Trophoblast cell (in vitro differentiated cells and primary cell): ENCODE measurements at regions not wholly inside any gene's neighbourhood (a gene's known extent, or its start where the extent isn't known, plus 50 kb on each side); places are given as distances from the start of the nearest gene placed in this dataset.

Experiments used
- DNase-seq, 2 donors: peaks; one replicate each; pipeline ENCODE4 v3.0.0-alpha.2; 2016
- H2AFZ ChIP-seq: 2 replicates; pipeline ENCODE4 v1.6.1; 2013; ENCODE audit warnings: low read length, moderate library complexity, mild to moderate bottlenecking; ENCODE audit not compliant: insufficient read depth, poor library complexity
- H2AK5ac ChIP-seq: 2 replicates; pipeline ENCODE4 v1.6.1; 2013; ENCODE audit warnings: mild to moderate bottlenecking, low read length
- H2BK120ac ChIP-seq: 2 replicates; pipeline ENCODE4 v1.6.1; 2013; ENCODE audit warnings: low read length, mild to moderate bottlenecking, moderate library complexity; ENCODE audit not compliant: insufficient read depth, poor library complexity
- H2BK12ac ChIP-seq: 2 replicates; pipeline ENCODE4 v1.6.1; 2013; ENCODE audit warnings: mild to moderate bottlenecking, low read length, moderate library complexity
- H2BK5ac ChIP-seq: 2 replicates; pipeline ENCODE4 v1.6.1; 2013; ENCODE audit warnings: low read length, low read depth, moderate library complexity, mild to moderate bottlenecking; ENCODE audit not compliant: poor library complexity
- H3K14ac ChIP-seq: 2 replicates; pipeline ENCODE4 v1.6.1; 2013; ENCODE audit warnings: mild to moderate bottlenecking, low read length
- H3K18ac ChIP-seq: 2 replicates; pipeline ENCODE4 v1.6.1; 2013; ENCODE audit warnings: mild to moderate bottlenecking, low read length
- H3K23ac ChIP-seq: 2 replicates; pipeline ENCODE4 v1.6.1; 2013; ENCODE audit warnings: low read length
- H3K27ac ChIP-seq: 2 replicates; pipeline ENCODE4 v1.5.1; 2013; ENCODE audit warnings: low read depth, mild to moderate bottlenecking, inconsistent platforms, low read length, moderate library complexity
- H3K27me3 ChIP-seq: 2 replicates; pipeline ENCODE4 v1.6.1; 2013; ENCODE audit warnings: inconsistent platforms, mild to moderate bottlenecking, low read length, moderate library complexity; ENCODE audit not compliant: insufficient read depth
- H3K36me3 ChIP-seq, 2 experiments: 1 replicate in 1 of 2; 2 replicates in 1 of 2; pipeline ENCODE4 v1.6.1; 2013; ENCODE audit warnings: low read length in 2 of 2, mild to moderate bottlenecking in 2 of 2, moderate library complexity in 1 of 2; ENCODE audit not compliant: insufficient read depth in 2 of 2, control insufficient read depth in 1 of 2
- H3K4ac ChIP-seq: 2 replicates; pipeline ENCODE4 v1.6.1; 2013; ENCODE audit warnings: low read depth, mild to moderate bottlenecking, low read length, moderate library complexity
- H3K4me1 ChIP-seq, 2 experiments: 1 replicate in 1 of 2; 2 replicates in 1 of 2; pipeline ENCODE4 v1.6.1; 2013; ENCODE audit warnings: low read length in 2 of 2, mild to moderate bottlenecking in 2 of 2, moderate library complexity in 1 of 2; ENCODE audit not compliant: insufficient read depth in 2 of 2, control insufficient read depth in 1 of 2
- H3K4me2 ChIP-seq: 2 replicates; pipeline ENCODE4 v1.6.1; 2013; ENCODE audit warnings: inconsistent platforms, mild to moderate bottlenecking, low read length, moderate library complexity
- H3K4me3 ChIP-seq: 2 replicates; pipeline ENCODE4 v1.5.1; 2013; ENCODE audit warnings: mild to moderate bottlenecking, low read depth, low read length, inconsistent platforms
- H3K79me1 ChIP-seq: one replicate; pipeline ENCODE4 v1.6.1; 2013; ENCODE audit warnings: low read length
- H3K79me2 ChIP-seq: 2 replicates; pipeline ENCODE4 v1.6.1; 2013; ENCODE audit warnings: low read length, mild to moderate bottlenecking; ENCODE audit not compliant: control insufficient read depth, insufficient read depth, poor library complexity
- H3K9ac ChIP-seq: 2 replicates; pipeline ENCODE4 v1.6.1; 2013; ENCODE audit warnings: mild to moderate bottlenecking, low read length
- H3K9me3 ChIP-seq: 2 replicates; pipeline ENCODE4 v1.6.1; 2013; ENCODE audit warnings: low read depth, mild to moderate bottlenecking, control low read depth, inconsistent platforms, low read length; ENCODE audit not compliant: insufficient read depth
- H4K12ac ChIP-seq: 2 replicates; pipeline ENCODE4 v1.6.1; 2013; ENCODE audit warnings: low read depth, mild to moderate bottlenecking, low read length, moderate library complexity
- H4K8ac ChIP-seq: 2 replicates; pipeline ENCODE4 v1.6.1; 2013; ENCODE audit warnings: low read depth, mild to moderate bottlenecking, low read length, moderate library complexity
- H4K91ac ChIP-seq: one replicate; pipeline ENCODE4 v1.6.1; 2013; ENCODE audit warnings: low read depth, mild to moderate bottlenecking, low read length, moderate library complexity
- WGBS: extraction: QIAGEN DNeasy Blood & Tissue Kit; methylation state at CpG from one replicate; pipeline ENCODE4 v1.1.7; 2013; ENCODE audit warnings: missing lambda C conversion rate; ENCODE audit not compliant: insufficient read length, insufficient coverage; ENCODE audit errors: extremely low coverage; 5-methylcytosine and 5-hydroxymethylcytosine counted together

DNA sequence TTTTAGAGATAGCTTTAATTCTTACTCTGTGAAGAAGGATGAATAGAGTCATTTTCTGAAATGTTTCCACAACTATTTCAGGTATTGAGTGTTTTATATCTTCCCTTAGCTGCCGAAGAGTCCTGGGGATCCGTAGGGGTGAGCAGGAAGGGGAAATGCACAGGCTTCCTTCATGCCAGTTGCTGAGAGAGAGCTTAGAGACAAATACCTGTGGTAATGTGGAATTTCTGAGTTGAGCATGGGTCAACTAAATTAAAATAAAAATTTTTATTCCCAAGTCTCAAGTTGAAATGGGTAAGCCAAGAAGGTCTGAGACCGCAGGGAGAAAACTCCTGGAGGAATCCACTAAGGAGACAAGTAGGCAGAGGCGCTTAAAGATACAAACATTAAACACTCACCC is 185.7 kb downstream of the DAD1 start:
- no peak for DNase-seq
- H3K4me2 ChIP-seq: no peak overlapping the region
- no peak overlapping the region for H3K23ac ChIP-seq
- H3K9ac ChIP-seq: no peak overlapping the region
- no peak overlapping the region for H2BK12ac ChIP-seq
- no peaks in the 10 kb centered on the region for H3K27me3 ChIP-seq
- H4K8ac ChIP-seq: no peak overlapping the region
- no peaks in the 10 kb centered on the region for H3K4me1 ChIP-seq
- H3K79me2 ChIP-seq: no peaks in the 10 kb centered on the region
- H2BK5ac ChIP-seq: no peak overlapping the region
- H4K91ac ChIP-seq: no peak overlapping the region
- H2AFZ ChIP-seq: no peak overlapping the region
- H3K4me3 ChIP-seq: no peak overlapping the region
- no peak overlapping the region for H2BK120ac ChIP-seq
- H3K27ac ChIP-seq: no peak overlapping the region
- no peak overlapping the region for H3K18ac ChIP-seq
- no peak overlapping the region for H4K12ac ChIP-seq
- no CpG with 5 or more reads among the region's 4 CpGs for WGBS
- no peaks in the 10 kb centered on the region for H3K9me3 ChIP-seq
- no peak overlapping the region for H3K14ac ChIP-seq
- H3K36me3 ChIP-seq: no peaks in the 10 kb centered on the region
- H3K79me1 ChIP-seq: no peaks in the 10 kb centered on the region
- no peak overlapping the region for H2AK5ac ChIP-seq
- no peak overlapping the region for H3K4ac ChIP-seq

DNA sequence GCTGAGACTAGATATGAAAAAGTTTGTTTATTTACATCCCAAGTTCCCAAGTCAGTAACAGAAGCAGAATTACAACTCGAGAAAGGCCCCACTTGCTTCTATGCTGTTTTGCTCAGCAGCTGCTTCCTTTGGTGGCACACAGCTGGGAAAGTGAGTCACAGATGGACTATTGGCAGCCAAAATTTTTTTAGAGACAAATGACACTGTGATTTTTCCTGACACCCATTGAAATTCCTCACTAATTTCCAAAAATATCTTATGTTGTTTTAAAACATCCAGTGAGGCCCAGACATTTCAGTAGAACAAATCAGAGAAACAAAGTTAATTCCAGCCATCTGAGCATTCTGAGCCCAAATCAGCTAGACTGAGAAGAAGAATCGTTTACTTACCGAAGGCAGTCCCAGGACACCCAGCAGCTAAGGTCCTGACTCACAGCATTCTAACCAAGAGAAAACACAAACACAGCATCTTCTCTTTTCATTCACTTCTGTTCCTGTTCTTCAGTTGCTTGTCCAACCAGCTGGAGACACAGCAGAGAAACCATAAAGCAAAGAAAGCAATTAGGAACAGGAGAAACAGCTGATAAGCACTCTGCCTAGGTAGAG is 188.3 kb downstream of the DAD1 start:
- no peaks in the 10 kb centered on the region for H3K27me3 ChIP-seq
- no peak overlapping the region for H3K27ac ChIP-seq
- H3K4me3 ChIP-seq: no peak overlapping the region
- no peak overlapping the region for H4K12ac ChIP-seq
- H4K8ac ChIP-seq: no peak overlapping the region
- H3K4me2 ChIP-seq: no peak overlapping the region
- no peaks in the 10 kb centered on the region for H3K36me3 ChIP-seq
- H3K79me2 ChIP-seq: no peaks in the 10 kb centered on the region
- DNase-seq: no peak
- no peak overlapping the region for H3K4ac ChIP-seq
- no peak overlapping the region for H2AK5ac ChIP-seq
- H2AFZ ChIP-seq: no peak overlapping the region
- no peak overlapping the region for H3K18ac ChIP-seq
- H3K9me3 ChIP-seq: no peaks in the 10 kb centered on the region
- H2BK5ac ChIP-seq: no peak overlapping the region
- H3K14ac ChIP-seq: no peak overlapping the region
- no peak overlapping the region for H3K23ac ChIP-seq
- H2BK120ac ChIP-seq: no peak overlapping the region
- no peaks in the 10 kb centered on the region for H3K79me1 ChIP-seq
- no peak overlapping the region for H2BK12ac ChIP-seq
- H3K4me1 ChIP-seq: no peaks in the 10 kb centered on the region
- H3K9ac ChIP-seq: no peak overlapping the region
- no peak overlapping the region for H4K91ac ChIP-seq
- WGBS: no CpG with 5 or more reads among the region's 3 CpGs

DNA sequence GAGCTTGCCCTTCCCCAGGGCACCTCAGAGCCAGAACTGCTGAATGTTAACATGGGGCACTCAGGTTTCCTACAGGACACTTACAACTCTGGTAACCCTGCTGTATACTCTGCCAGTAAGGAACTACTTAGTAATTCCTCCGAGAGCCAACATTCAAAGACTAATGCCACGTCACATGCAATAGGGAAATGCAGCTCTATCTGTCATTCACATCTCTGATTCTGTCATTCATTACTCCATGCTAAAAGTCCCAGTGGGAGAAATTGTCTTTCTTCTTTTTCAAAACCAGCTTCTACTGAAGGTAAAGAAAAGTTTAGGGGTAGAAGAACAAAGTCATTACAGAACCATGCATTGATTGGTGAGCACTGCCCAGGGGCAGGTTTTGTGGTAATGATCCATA is 189.2 kb downstream of the DAD1 start:
- Histone ChIP-seq H3K36me3 (no peaks in the 10 kb centered on the region), H3K4ac (no peak overlapping the region), H3K27ac (no peak overlapping the region), H3K4me3 (no peak overlapping the region), H2AK5ac (no peak overlapping the region), H3K79me1 (no peaks in the 10 kb centered on the region), H4K91ac (no peak overlapping the region), H3K14ac (no peak overlapping the region), H2BK12ac (no peak overlapping the region), H3K79me2 (no peaks in the 10 kb centered on the region), H3K27me3 (no peaks in the 10 kb centered on the region), H3K9ac (no peak overlapping the region), H2BK120ac (no peak overlapping the region), H3K9me3 (no peaks in the 10 kb centered on the region), H4K8ac (no peak overlapping the region), H3K4me2 (no peak overlapping the region), H2AFZ (no peak overlapping the region), H3K23ac (no peak overlapping the region), H4K12ac (no peak overlapping the region), H3K18ac (no peak overlapping the region), H2BK5ac (no peak overlapping the region), H3K4me1 (no peaks in the 10 kb centered on the region)
- WGBS: no CpG with 5 or more reads among the region's 2 CpGs
- no peak for DNase-seq

DNA sequence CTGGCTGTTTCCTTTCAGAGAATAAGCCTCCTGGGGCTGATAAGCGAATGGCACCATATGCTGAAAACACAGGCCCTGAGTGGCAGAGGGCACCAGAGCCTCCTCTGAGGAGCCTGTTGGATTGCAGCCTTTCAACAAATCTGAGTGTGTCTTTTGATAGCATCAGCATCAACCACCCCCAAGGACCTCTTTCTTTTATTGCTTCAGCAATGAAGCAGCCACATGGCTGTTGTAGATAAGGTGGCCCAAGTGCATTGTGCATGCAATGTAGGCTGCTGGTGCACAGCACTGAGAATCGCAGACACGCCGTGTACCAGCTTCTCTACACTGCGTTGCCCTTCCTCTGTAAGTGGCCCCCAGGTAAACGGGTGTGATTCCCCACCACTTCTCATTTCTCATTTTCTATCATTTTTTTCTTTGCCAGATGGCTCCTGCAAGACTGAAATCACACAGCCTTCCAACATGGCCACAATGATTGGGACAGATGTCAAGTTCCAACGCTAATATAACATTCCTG is 191.7 kb downstream of the DAD1 start:
- Histone ChIP-seq H3K79me2 (no peaks in the 10 kb centered on the region), H2BK12ac (no peak overlapping the region), H2BK5ac (no peak overlapping the region), H3K23ac (no peak overlapping the region), H3K36me3 (no peaks in the 10 kb centered on the region), H2BK120ac (no peak overlapping the region), H3K4ac (no peak overlapping the region), H3K4me2 (no peak overlapping the region), H3K27me3 (no peaks in the 10 kb centered on the region), H3K27ac (no peak overlapping the region), H2AK5ac (no peak overlapping the region), H3K18ac (no peak overlapping the region), H2AFZ (no peak overlapping the region), H3K9ac (no peak overlapping the region), H3K4me3 (no peak overlapping the region), H3K79me1 (no peaks in the 10 kb centered on the region), H4K8ac (no peak overlapping the region), H3K14ac (no peak overlapping the region), H4K91ac (no peak overlapping the region), H3K4me1 (no peaks in the 10 kb centered on the region), H4K12ac (no peak overlapping the region), H3K9me3 (no peaks in the 10 kb centered on the region)
- WGBS: no CpG with 5 or more reads among the region's 7 CpGs
- no peak for DNase-seq
